CD4-positive, alpha-beta memory T cell (primary cell): ENCODE measurements at regions not wholly inside any gene's neighbourhood (a gene's known extent, or its start where the extent isn't known, plus 50 kb on each side); places are given as distances from the start of the nearest gene placed in this dataset.

ENCODE experiments used
- CTCF ChIA-PET: fragments of 350-600 bp; sonication (Branson Sonifier 250); formaldehyde crosslinking; loops from one replicate; lab custom pipeline; 2021; ENCODE audit warnings: inconsistent platforms; ENCODE audit not compliant: partially characterized antibody; lab: Charles Lee
- POLR2A ChIA-PET: fragments of 350-600 bp; sonication (Branson Sonifier 250); formaldehyde crosslinking; loops from one replicate; lab custom pipeline; 2021; ENCODE audit not compliant: partially characterized antibody; lab: Charles Lee
- DNase-seq, 5 donors: peaks; one replicate each; pipeline versions ENCODE4 v3.0.0 to v3.0.0-alpha.2; 2020 to 2022; ENCODE audit warnings: mixed read lengths in 1 of 5
- H3K27ac ChIP-seq: one replicate; pipeline ENCODE4 v1.7.0; 2013; ENCODE audit warnings: low read depth, low read length
- H3K27me3 ChIP-seq: 2 replicates; pipeline ENCODE4 v1.7.0; 2013; ENCODE audit warnings: mild to moderate bottlenecking, low read length, moderate library complexity; ENCODE audit not compliant: insufficient read depth
- H3K36me3 ChIP-seq: 2 replicates; pipeline ENCODE4 v1.7.0; 2013; ENCODE audit warnings: mild to moderate bottlenecking, low read length, moderate library complexity; ENCODE audit not compliant: insufficient read depth
- H3K4me1 ChIP-seq: 2 replicates; pipeline ENCODE4 v1.7.0; 2013; ENCODE audit warnings: mild to moderate bottlenecking, low read length, moderate library complexity; ENCODE audit not compliant: insufficient read depth
- H3K4me3 ChIP-seq, 2 donors: one replicate each; pipeline ENCODE4 v1.7.0; 2013; ENCODE audit warnings: low read length in 2 of 2, mild to moderate bottlenecking in 1 of 2
- H3K9me3 ChIP-seq, 2 donors: one replicate each; pipeline ENCODE4 v1.7.0; 2013; ENCODE audit warnings: low read length in 2 of 2, control low read depth in 1 of 2; ENCODE audit not compliant: control insufficient read depth in 1 of 2
- H3K27ac Mint-ChIP-seq, 7 donors: one replicate each; pipeline ENCODE4 v1.8.0; 2020 to 2021; ENCODE audit warnings: mixed read lengths in 7 of 7, mild to moderate bottlenecking in 6 of 7, inconsistent platforms in 3 of 7, moderate library complexity in 3 of 7
- H3K27me3 Mint-ChIP-seq, 2 donors: one replicate each; pipeline ENCODE4 v1.8.0; 2020 to 2021; ENCODE audit warnings: mixed read lengths in 2 of 2
- H3K36me3 Mint-ChIP-seq, 2 donors: one replicate each; pipeline ENCODE4 v1.8.0; 2020 to 2021; ENCODE audit warnings: mixed read lengths in 2 of 2, inconsistent platforms in 1 of 2, mild to moderate bottlenecking in 1 of 2
- H3K4me1 Mint-ChIP-seq, 4 donors: one replicate each; pipeline ENCODE4 v1.8.0; 2020 to 2021; ENCODE audit warnings: mixed read lengths in 4 of 4, mild to moderate bottlenecking in 1 of 4
- H3K4me3 Mint-ChIP-seq, 8 donors: one replicate each; pipeline ENCODE4 v1.8.0; 2020 to 2021; ENCODE audit warnings: mixed read lengths in 8 of 8, mild to moderate bottlenecking in 7 of 8, moderate library complexity in 6 of 8, inconsistent platforms in 3 of 8
- H3K9me3 Mint-ChIP-seq, 8 donors: one replicate each; pipeline ENCODE4 v1.8.0; 2020 to 2021; ENCODE audit warnings: mixed read lengths in 8 of 8, mild to moderate bottlenecking in 5 of 8, inconsistent platforms in 3 of 8, moderate library complexity in 1 of 8
- intact Hi-C: fragments of 100-400 bp; cut with micrococcal nuclease; formaldehyde crosslinking; loops from one replicate; pipeline ENCODE4 v1.15.1; 2023

DNA sequence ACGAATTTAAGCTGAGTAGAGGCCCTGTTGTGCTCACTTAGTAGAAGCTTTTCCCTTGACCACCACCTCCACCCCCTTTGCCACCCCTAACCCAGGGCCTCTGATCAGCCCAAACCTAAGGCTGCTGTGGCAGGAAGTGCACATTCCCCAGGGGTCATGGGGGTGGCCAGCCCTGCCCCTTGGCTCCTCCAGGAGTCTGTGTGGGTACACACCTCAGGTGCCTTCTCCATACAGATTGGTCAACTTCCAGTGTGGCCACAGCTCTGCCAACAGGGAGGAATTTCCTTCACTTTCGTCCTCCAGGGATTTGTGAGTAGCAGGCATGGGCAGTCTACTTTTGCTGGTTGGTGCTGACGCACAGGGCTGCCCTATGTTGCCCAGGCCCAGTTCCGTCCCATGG, 249.9 kb upstream of the ZNF32 start:
- H3K4me3 Mint-ChIP-seq, result no peak overlapping the region
- intact Hi-C loops, result no loop called here
- H3K4me1 Mint-ChIP-seq, result no peaks in the 10 kb centered on the region
- H3K9me3 Mint-ChIP-seq, result peaks cover 0 to 3% (median 0%) of the 10 kb centered on the region in 8 donors
- Histone ChIP-seq H3K4me3 (no peak overlapping the region), H3K4me1 (no peaks in the 10 kb centered on the region), H3K36me3 (no peaks in the 10 kb centered on the region), H3K27me3 (no peaks in the 10 kb centered on the region), H3K27ac (no peak overlapping the region), H3K9me3 (no peaks in the 10 kb centered on the region)
- peaks cover 2 to 3% of the 10 kb centered on the region in 2 donors for H3K27me3 Mint-ChIP-seq
- no peak overlapping the region for H3K27ac Mint-ChIP-seq
- CTCF ChIA-PET, result no interaction called here
- DNase-seq, result no peak
- POLR2A ChIA-PET, result interaction anchor here (1.1 kb wide), 1 partner anchor 8 kb away, joined by 3 read pairs; no protein-coding TSS in a partner anchor
- no peaks in the 10 kb centered on the region for H3K36me3 Mint-ChIP-seq

DNA sequence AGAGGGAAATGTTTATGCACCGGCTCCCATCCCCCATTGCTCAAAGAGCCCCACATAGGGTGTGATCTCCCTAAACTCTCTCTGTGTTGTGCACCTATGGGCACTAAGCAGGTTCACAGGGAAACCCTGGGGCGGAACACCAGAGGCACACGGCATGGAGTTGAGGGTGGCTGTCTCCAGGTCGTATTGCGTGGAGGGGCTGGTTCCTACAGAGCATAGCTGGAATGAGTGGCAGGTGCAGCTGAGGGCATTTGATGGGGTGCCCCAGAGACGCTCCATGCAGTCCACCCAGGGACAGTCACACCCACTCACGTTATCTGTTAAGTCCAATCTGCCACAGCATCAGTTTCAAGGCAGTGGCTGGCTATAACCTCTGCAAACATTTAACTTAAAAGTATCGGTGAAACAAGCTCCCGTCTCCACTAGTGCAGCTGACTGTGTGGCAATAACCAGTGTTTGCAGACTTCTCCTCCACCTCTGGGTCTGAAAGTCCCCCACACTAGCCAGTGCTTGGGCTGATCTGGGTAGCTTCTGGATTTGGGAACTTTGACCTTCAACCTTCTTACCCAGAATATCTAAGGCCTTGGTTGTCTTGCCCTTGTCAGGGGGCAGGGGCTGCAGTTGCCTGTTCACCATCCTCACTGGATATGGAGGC, 249.2 kb upstream of the ZNF32 start:
- Histone ChIP-seq H3K9me3 (no peaks in the 10 kb centered on the region), H3K4me1 (no peaks in the 10 kb centered on the region), H3K36me3 (no peaks in the 10 kb centered on the region), H3K27me3 (no peaks in the 10 kb centered on the region), H3K4me3 (no peak overlapping the region), H3K27ac (no peak overlapping the region)
- Mint-ChIP-seq H3K27me3 (peaks cover 3% of the 10 kb centered on the region in 2 donors), H3K9me3 (peaks cover 0 to 3% (median 0%) of the 10 kb centered on the region in 8 donors), H3K4me3 (no peak overlapping the region), H3K27ac (no peak overlapping the region), H3K36me3 (no peaks in the 10 kb centered on the region), H3K4me1 (no peaks in the 10 kb centered on the region)
- no peak for DNase-seq
- POLR2A ChIA-PET, result interaction anchor here (1.1 kb wide), 1 partner anchor 8 kb away, joined by 3 read pairs; no protein-coding TSS in a partner anchor
- CTCF ChIA-PET, result no interaction called here
- intact Hi-C loops, result no loop called here

DNA sequence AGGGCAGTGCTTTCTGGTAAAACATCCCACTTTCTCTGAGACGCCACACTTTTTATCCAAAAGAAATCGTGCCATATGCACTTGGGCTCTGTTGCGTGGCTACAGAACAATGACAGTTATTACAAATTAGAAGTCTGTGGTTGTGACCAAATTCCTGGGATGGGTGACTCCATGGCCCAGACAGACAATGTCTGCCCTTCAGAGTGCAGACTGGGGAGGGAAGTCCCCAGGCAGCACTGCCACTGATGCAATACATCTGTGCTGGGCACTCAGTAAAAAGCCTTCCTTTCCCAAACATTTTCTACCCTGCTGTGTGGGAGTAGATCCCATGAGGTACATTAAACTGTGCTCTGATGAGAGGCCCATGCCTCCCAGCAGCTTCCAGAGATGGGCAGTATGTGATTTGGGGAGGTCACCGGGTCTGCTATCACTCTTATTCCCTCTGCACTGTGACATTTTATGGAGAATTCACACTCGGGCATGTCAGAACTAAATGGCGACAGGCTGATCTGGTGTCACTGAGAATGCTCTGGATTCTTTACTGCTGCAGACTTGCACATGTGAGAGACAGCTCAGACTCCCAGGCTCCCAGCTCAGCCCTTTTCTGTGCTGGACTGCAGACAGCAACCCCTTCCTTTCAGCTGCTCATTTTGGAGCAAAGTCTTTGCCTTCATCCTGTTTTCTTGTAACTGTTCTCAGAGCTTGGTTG, 243.5 kb upstream of the ZNF32 start:
- H3K36me3 ChIP-seq, result no peaks in the 10 kb centered on the region
- no peak overlapping the region for H3K4me3 Mint-ChIP-seq
- no peak overlapping the region for H3K4me3 ChIP-seq
- H3K9me3 Mint-ChIP-seq, result peaks cover 0 to 3% (median 0%) of the 10 kb centered on the region in 8 donors
- ChIA-PET CTCF (no interaction called here), POLR2A (no interaction called here)
- no peaks in the 10 kb centered on the region for H3K4me1 Mint-ChIP-seq
- peaks cover 2 to 9% of the 10 kb centered on the region in 2 donors for H3K27me3 Mint-ChIP-seq
- H3K27ac Mint-ChIP-seq, result no peak overlapping the region
- H3K36me3 Mint-ChIP-seq, result no peaks in the 10 kb centered on the region
- H3K27me3 ChIP-seq, result no peaks in the 10 kb centered on the region
- no peak overlapping the region for H3K27ac ChIP-seq
- intact Hi-C loops, result no loop called here
- H3K9me3 ChIP-seq, result no peaks in the 10 kb centered on the region
- no peaks in the 10 kb centered on the region for H3K4me1 ChIP-seq
- no peak for DNase-seq

DNA sequence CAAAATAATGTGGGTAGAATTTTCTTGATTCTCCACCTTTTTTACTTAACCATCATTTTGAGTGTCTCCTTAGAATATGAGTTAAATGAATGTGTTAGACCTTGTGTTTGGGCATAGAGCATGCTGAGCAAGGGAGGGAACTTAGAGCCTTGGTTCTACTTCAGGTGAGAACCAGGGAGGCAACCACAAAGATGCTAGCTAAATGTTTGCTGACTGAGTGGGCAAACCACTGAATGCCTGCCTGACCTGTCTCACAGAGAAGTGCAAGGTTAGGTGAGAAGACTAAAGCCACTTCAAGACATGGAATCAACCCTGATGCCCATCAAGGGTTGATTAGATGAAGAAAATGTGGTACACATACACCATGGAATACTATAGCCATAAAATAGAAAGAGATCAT, 242.6 kb upstream of the ZNF32 start:
- Histone ChIP-seq H3K27ac (no peak overlapping the region), H3K36me3 (no peaks in the 10 kb centered on the region), H3K4me3 (no peak overlapping the region), H3K4me1 (no peaks in the 10 kb centered on the region), H3K9me3 (no peaks in the 10 kb centered on the region), H3K27me3 (no peaks in the 10 kb centered on the region)
- no peak overlapping the region for H3K4me3 Mint-ChIP-seq
- H3K4me1 Mint-ChIP-seq, result no peaks in the 10 kb centered on the region
- DNase-seq, result no peak
- H3K27me3 Mint-ChIP-seq, result peaks cover 2 to 9% of the 10 kb centered on the region in 2 donors
- no peaks in the 10 kb centered on the region for H3K36me3 Mint-ChIP-seq
- peaks cover 0 to 3% (median 0%) of the 10 kb centered on the region in 8 donors for H3K9me3 Mint-ChIP-seq
- intact Hi-C loops, result no loop called here
- no peak overlapping the region for H3K27ac Mint-ChIP-seq
- ChIA-PET CTCF (no interaction called here), POLR2A (no interaction called here)

DNA sequence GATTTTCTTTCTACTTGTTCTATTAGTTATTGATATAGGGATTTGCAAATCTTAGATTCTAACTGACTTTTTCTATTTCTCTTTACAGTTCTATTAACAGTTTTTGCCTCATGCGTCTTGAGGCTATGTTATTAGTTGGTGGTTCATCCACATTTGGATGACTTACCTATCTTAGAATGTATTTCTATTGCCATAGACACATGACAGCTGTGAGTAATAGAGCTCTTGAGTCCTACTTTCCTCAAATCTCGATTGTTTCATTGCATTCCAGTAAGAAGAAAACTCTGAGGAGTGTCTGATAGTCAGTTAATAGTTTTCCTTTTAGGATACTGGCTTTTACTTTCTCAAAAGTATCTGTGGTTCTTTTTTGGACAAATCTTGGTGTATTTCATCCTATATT, 241.4 kb upstream of the ZNF32 start:
- no peaks in the 10 kb centered on the region for H3K36me3 Mint-ChIP-seq
- H3K9me3 Mint-ChIP-seq, result peaks cover 0 to 2% (median 0%) of the 10 kb centered on the region in 8 donors
- ChIA-PET CTCF (no interaction called here), POLR2A (interaction anchor here (0.8 kb wide), 1 partner anchor 9 kb away, joined by 3 read pairs; no protein-coding TSS in a partner anchor)
- DNase-seq, result no peak
- H3K4me1 ChIP-seq, result no peaks in the 10 kb centered on the region
- peaks cover 2 to 9% of the 10 kb centered on the region in 2 donors for H3K27me3 Mint-ChIP-seq
- no peaks in the 10 kb centered on the region for H3K9me3 ChIP-seq
- H3K4me3 ChIP-seq, result no peak overlapping the region
- no peaks in the 10 kb centered on the region for H3K27me3 ChIP-seq
- no peaks in the 10 kb centered on the region for H3K36me3 ChIP-seq
- no peak overlapping the region for H3K27ac Mint-ChIP-seq
- H3K4me1 Mint-ChIP-seq, result no peaks in the 10 kb centered on the region
- H3K27ac ChIP-seq, result no peak overlapping the region
- intact Hi-C loops, result no loop called here
- no peak overlapping the region for H3K4me3 Mint-ChIP-seq

DNA sequence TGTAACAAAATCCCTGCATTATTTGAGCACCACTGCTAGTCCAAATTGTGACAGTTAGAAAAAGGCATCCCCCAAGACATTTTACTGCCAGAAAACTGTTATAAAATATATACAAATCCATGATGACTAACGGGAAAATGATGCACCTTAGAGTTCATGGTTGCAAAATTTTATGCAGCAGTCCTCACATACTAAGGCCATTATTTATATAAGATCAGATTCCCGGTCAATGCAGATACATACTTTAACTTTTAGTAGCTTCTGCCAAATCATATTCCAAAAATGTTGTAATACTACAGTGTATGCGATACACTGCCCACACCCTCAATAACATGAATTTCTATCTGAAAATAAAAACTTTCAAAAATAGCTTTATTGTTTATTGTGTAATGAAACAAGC, 239.9 kb upstream of the ZNF32 start:
- POLR2A ChIA-PET, result no interaction called here
- Histone ChIP-seq H3K27ac (no peak overlapping the region), H3K9me3 (no peaks in the 10 kb centered on the region), H3K4me3 (no peak overlapping the region), H3K36me3 (no peaks in the 10 kb centered on the region), H3K27me3 (no peaks in the 10 kb centered on the region), H3K4me1 (no peaks in the 10 kb centered on the region)
- Mint-ChIP-seq H3K9me3 (no peaks in the 10 kb centered on the region), H3K27me3 (peaks cover 2 to 9% of the 10 kb centered on the region in 2 donors), H3K4me3 (no peak overlapping the region), H3K36me3 (no peaks in the 10 kb centered on the region), H3K4me1 (no peaks in the 10 kb centered on the region), H3K27ac (no peak overlapping the region)
- no peak for DNase-seq
- intact Hi-C loops, result no loop called here
- CTCF ChIA-PET, result no interaction called here

DNA sequence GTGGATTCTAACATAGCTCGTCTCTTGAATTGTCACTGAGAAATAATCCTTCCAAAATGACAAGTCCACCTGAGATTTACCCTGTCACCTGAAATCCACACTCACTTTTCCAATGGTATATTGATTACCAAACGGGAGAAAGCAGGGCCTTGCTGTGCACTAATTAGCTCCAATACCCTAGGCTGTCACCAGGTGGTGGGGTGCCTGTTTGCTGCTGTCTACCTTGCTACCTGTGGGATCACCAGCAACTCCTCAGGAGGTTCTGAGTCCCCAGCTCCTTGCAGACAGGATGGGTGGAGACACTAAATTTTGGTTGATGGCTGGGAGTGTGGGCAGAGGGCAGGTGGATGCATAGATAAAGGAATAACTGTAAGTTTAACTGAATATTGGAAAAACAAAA, 237.2 kb upstream of the ZNF32 start:
- Mint-ChIP-seq H3K36me3 (no peaks in the 10 kb centered on the region), H3K27ac (no peak overlapping the region), H3K9me3 (no peaks in the 10 kb centered on the region), H3K27me3 (peaks cover 2 to 4% of the 10 kb centered on the region in 2 donors), H3K4me1 (no peaks in the 10 kb centered on the region), H3K4me3 (no peak overlapping the region)
- Histone ChIP-seq H3K9me3 (no peaks in the 10 kb centered on the region), H3K4me1 (no peaks in the 10 kb centered on the region), H3K36me3 (no peaks in the 10 kb centered on the region), H3K27me3 (no peaks in the 10 kb centered on the region), H3K4me3 (no peak overlapping the region), H3K27ac (no peak overlapping the region)
- ChIA-PET POLR2A (no interaction called here), CTCF (interaction anchor here (1.4 kb wide), 1 partner anchor 19 kb away, joined by 3 read pairs; no protein-coding TSS in a partner anchor)
- intact Hi-C loops, result no loop called here
- no peak for DNase-seq
